Keratinocyte (primary cell): ENCODE measurements at regions not wholly inside any gene's neighbourhood (a gene's known extent, or its start where the extent isn't known, plus 50 kb on each side); places are given as distances from the start of the nearest gene placed in this dataset.

ENCODE experiments used
- DNase-seq: peaks from one replicate; pipeline ENCODE4 v3.0.0-alpha.2; 2011; ENCODE audit warnings: low read depth, missing footprints, low spot score
- FAIRE-seq: peaks from 2 replicates; lab custom pipeline; 2011; peaks lifted over from hg19 to GRCh38; lab: Jason Lieb, UNC
- H2AFZ ChIP-seq: 2 replicates; pipeline ENCODE4 v1.6.0; 2012; ENCODE audit warnings: low read length, control low read depth, inconsistent platforms; ENCODE audit not compliant: control insufficient read depth
- H3K27ac ChIP-seq: 2 replicates; pipeline ENCODE4 v1.5.1; 2011; ENCODE audit warnings: low read length; ENCODE audit not compliant: control insufficient read depth, insufficient read depth
- H3K27me3 ChIP-seq: 3 replicates; pipeline ENCODE4 v1.6.0; 2011; ENCODE audit warnings: low read length; ENCODE audit not compliant: control insufficient read depth, insufficient read depth; ENCODE audit errors: extremely low read depth
- H3K36me3 ChIP-seq, 2 experiments: 2 replicates in 1 of 2; 3 replicates in 1 of 2; pipeline ENCODE4 v1.5.1; 2011; ENCODE audit warnings: low read length in 2 of 2, mild to moderate bottlenecking in 1 of 2; ENCODE audit not compliant: control insufficient read depth in 2 of 2, insufficient read depth in 2 of 2; ENCODE audit errors: extremely low read depth in 1 of 2
- H3K4me1 ChIP-seq: 3 replicates; pipeline ENCODE4 v1.5.1; 2011; ENCODE audit warnings: low read length; ENCODE audit not compliant: control insufficient read depth, insufficient read depth; ENCODE audit errors: extremely low read depth
- H3K4me2 ChIP-seq: 3 replicates; pipeline ENCODE4 v1.6.0; 2011; ENCODE audit warnings: low read depth, low read length; ENCODE audit not compliant: control insufficient read depth, insufficient read depth; ENCODE audit errors: extremely low read depth
- H3K4me3 ChIP-seq, 3 experiments: fragments of 200-600 bp in 1 of 3; sonication (generic) in 1 of 3; 2 replicates in 2 of 3; 3 replicates in 1 of 3; pipeline ENCODE4 v1.5.1; 2011 to 2016; ENCODE audit warnings: low read length in 3 of 3, mild to moderate bottlenecking in 3 of 3, control low read depth in 2 of 3, inconsistent platforms in 1 of 3, low read depth in 1 of 3, mixed read lengths in 1 of 3, mixed run types in 1 of 3, moderate library complexity in 1 of 3; ENCODE audit not compliant: control insufficient read depth in 2 of 3, insufficient read depth in 2 of 3; ENCODE audit errors: extremely low read depth in 1 of 3
- H3K79me2 ChIP-seq: 2 replicates; pipeline ENCODE4 v1.6.0; 2012; ENCODE audit warnings: low read length; ENCODE audit not compliant: control insufficient read depth, insufficient read depth
- H3K9ac ChIP-seq: 3 replicates; pipeline ENCODE4 v1.6.0; 2011; ENCODE audit warnings: low read length; ENCODE audit not compliant: control insufficient read depth, insufficient read depth; ENCODE audit errors: extremely low read depth
- H3K9me1 ChIP-seq: 3 replicates; pipeline ENCODE4 v1.6.0; 2011; ENCODE audit warnings: low read length; ENCODE audit not compliant: control insufficient read depth, insufficient read depth; ENCODE audit errors: extremely low read depth
- H3K9me3 ChIP-seq: 2 replicates; pipeline ENCODE4 v1.5.1; 2012; ENCODE audit warnings: low read depth, low read length; ENCODE audit not compliant: control insufficient read depth
- H4K20me1 ChIP-seq: 3 replicates; pipeline ENCODE4 v1.6.0; 2011; ENCODE audit warnings: low read length; ENCODE audit not compliant: control insufficient read depth, insufficient read depth; ENCODE audit errors: extremely low read depth
- EZH2 ChIP-seq: IDR thresholded peaks from one replicate; pipeline ENCODE4 v1.6.1; 2012; ENCODE audit warnings: inconsistent platforms, mild to moderate bottlenecking, low read length, moderate library complexity
- dilution Hi-C: fragments of 300-500 bp; cut with MboI; formaldehyde crosslinking; loops from one replicate; pipeline ENCODE4 v1.7.0; 2020; ENCODE audit warnings: low sequenced_read_pairs; ENCODE audit not compliant: extremely low pct_ligation_motif_present
- TF ChIP-seq, protein P1 (sequence below), 3 experiments: IDR thresholded peaks in 1 of 3; conservative IDR thresholded peaks in 1 of 3; optimal IDR thresholded peaks in 1 of 3; 2 replicates in 2 of 3; 3 replicates in 1 of 3; pipeline versions ENCODE3 to v1.5.1; 2011; ENCODE audit warnings: low read length in 3 of 3, mild to moderate bottlenecking in 3 of 3, moderate library complexity in 2 of 3, control low read depth in 1 of 3, inconsistent platforms in 1 of 3; ENCODE audit not compliant: insufficient read depth in 2 of 3; ENCODE audit errors: extremely low read depth in 1 of 3

DNA sequence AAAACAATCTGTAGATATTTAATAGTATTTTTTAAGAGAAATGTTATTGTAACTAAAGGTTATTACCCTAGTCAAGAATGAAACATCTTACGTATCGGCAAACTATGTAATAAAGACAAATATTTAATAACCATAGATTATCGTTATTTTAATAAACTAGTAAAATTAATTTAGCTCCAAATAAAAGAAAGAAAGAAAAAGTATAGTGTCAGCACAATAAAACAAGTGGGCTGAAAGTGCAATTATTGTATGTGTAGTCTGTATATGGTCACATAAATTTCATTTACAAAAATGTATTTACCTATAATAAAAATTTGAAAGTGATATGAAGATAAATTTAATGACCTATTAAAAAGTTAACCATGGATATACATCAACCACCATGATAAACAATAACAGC is 1258.4 kb upstream of the MIR17HG start:
- no peak overlapping the region for H3K4me2 ChIP-seq
- H3K79me2 ChIP-seq = no peaks in the 10 kb centered on the region
- no peaks in the 10 kb centered on the region for H4K20me1 ChIP-seq
- no peaks in the 10 kb centered on the region for H3K27me3 ChIP-seq
- no peak for FAIRE-seq
- H3K4me3 ChIP-seq = no peak overlapping the region
- no peaks in the 10 kb centered on the region for H3K9me1 ChIP-seq
- no peak overlapping the region for H2AFZ ChIP-seq
- TF ChIP-seq EZH2 = no peak
- TF ChIP-seq, protein P1, sequence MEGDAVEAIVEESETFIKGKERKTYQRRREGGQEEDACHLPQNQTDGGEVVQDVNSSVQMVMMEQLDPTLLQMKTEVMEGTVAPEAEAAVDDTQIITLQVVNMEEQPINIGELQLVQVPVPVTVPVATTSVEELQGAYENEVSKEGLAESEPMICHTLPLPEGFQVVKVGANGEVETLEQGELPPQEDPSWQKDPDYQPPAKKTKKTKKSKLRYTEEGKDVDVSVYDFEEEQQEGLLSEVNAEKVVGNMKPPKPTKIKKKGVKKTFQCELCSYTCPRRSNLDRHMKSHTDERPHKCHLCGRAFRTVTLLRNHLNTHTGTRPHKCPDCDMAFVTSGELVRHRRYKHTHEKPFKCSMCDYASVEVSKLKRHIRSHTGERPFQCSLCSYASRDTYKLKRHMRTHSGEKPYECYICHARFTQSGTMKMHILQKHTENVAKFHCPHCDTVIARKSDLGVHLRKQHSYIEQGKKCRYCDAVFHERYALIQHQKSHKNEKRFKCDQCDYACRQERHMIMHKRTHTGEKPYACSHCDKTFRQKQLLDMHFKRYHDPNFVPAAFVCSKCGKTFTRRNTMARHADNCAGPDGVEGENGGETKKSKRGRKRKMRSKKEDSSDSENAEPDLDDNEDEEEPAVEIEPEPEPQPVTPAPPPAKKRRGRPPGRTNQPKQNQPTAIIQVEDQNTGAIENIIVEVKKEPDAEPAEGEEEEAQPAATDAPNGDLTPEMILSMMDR (optimal IDR thresholded peaks at IDR 0.05 in 1 of 3, IDR thresholded peaks at IDR 0.05 in 1 of 3, conservative IDR thresholded peaks at IDR 0.05 in 1 of 3; ENCODE audit: extremely low read depth in 1 of 3, insufficient read depth in 2 of 3, low read length in 3 of 3) = no peak
- no peak for DNase-seq
- no peak overlapping the region for H3K9ac ChIP-seq
- H3K4me1 ChIP-seq = no peaks in the 10 kb centered on the region
- no peaks in the 10 kb centered on the region for H3K9me3 ChIP-seq
- dilution Hi-C loops = no loop called here
- H3K27ac ChIP-seq = no peak overlapping the region
- no peaks in the 10 kb centered on the region for H3K36me3 ChIP-seq

GRCh38 chr13:90091611-90092010 is 1255.9 kb upstream of the MIR17HG start:
- TF ChIP-seq, protein P1 (optimal IDR thresholded peaks at IDR 0.05 in 1 of 3, IDR thresholded peaks at IDR 0.05 in 1 of 3, conservative IDR thresholded peaks at IDR 0.05 in 1 of 3; ENCODE audit: extremely low read depth in 1 of 3, insufficient read depth in 2 of 3, low read length in 3 of 3) = no peak
- TF ChIP-seq EZH2 = no peak
- no peak overlapping the region for H3K4me3 ChIP-seq
- no peak overlapping the region for H3K4me2 ChIP-seq
- H3K9me1 ChIP-seq = no peaks in the 10 kb centered on the region
- no peak overlapping the region for H3K9ac ChIP-seq
- H2AFZ ChIP-seq = no peak overlapping the region
- no peak for DNase-seq
- no peaks in the 10 kb centered on the region for H3K27me3 ChIP-seq
- no peak overlapping the region for H3K27ac ChIP-seq
- H3K9me3 ChIP-seq = no peaks in the 10 kb centered on the region
- H3K36me3 ChIP-seq = no peaks in the 10 kb centered on the region
- no peaks in the 10 kb centered on the region for H3K79me2 ChIP-seq
- H4K20me1 ChIP-seq = no peaks in the 10 kb centered on the region
- dilution Hi-C loops = no loop called here
- no peaks in the 10 kb centered on the region for H3K4me1 ChIP-seq
- FAIRE-seq = no peak
